Karpas-422 (cell line): ENCODE measurements at regions not wholly inside any gene's neighbourhood (a gene's known extent, or its start where the extent isn't known, plus 50 kb on each side); places are given as distances from the start of the nearest gene placed in this dataset.

Source experiments
- DNase-seq: peaks from one replicate; pipeline ENCODE4 v3.0.0-alpha.2; 2015
- H2AFZ ChIP-seq: fragments of 200-600 bp; sonication (generic); 2 replicates; pipeline ENCODE4 v1.6.1; 2014; ENCODE audit warnings: antibody characterized with exemption, low read length, mixed read lengths
- H3K27ac ChIP-seq: fragments of 200-600 bp; sonication (generic); 2 replicates; pipeline ENCODE4 v1.5.1; 2014; ENCODE audit warnings: mild to moderate bottlenecking, low read length, moderate library complexity
- H3K27me3 ChIP-seq: fragments of 200-600 bp; sonication (generic); 2 replicates; pipeline ENCODE4 v1.6.1; 2014; ENCODE audit warnings: low read length, mixed read lengths
- H3K36me3 ChIP-seq: fragments of 200-600 bp; sonication (generic); 2 replicates; pipeline ENCODE4 v1.6.1; 2014; ENCODE audit warnings: low read length, mixed read lengths; ENCODE audit not compliant: insufficient read depth
- H3K4me1 ChIP-seq: fragments of 200-600 bp; sonication (generic); 2 replicates; pipeline ENCODE4 v1.6.1; 2014; ENCODE audit warnings: mild to moderate bottlenecking, low read length, mixed read lengths
- H3K4me2 ChIP-seq: fragments of 200-600 bp; sonication (generic); 2 replicates; pipeline ENCODE4 v1.6.1; 2014; ENCODE audit warnings: low read length, low read depth, mild to moderate bottlenecking; ENCODE audit not compliant: poor library complexity, severe bottlenecking
- H3K4me3 ChIP-seq: fragments of 200-600 bp; sonication (generic); 2 replicates; pipeline ENCODE4 v1.5.1; 2014; ENCODE audit warnings: mild to moderate bottlenecking, antibody characterized with exemption, low read length, mixed read lengths
- H3K79me2 ChIP-seq: fragments of 200-600 bp; sonication (generic); 2 replicates; pipeline ENCODE4 v1.6.1; 2014; ENCODE audit warnings: mild to moderate bottlenecking, low read length, mixed read lengths
- H3K9ac ChIP-seq: fragments of 200-600 bp; sonication (generic); 2 replicates; pipeline ENCODE4 v1.6.0; 2014; ENCODE audit warnings: low read length
- H3K9me2 ChIP-seq: fragments of 200-600 bp; sonication (generic), shearing (Covaris generic); replicated peaks from 2 replicates; pipeline ENCODE4 v1.6.0; 2014; ENCODE audit warnings: mild to moderate bottlenecking, low read length, moderate library complexity; ENCODE audit not compliant: insufficient read depth
- H3K9me3 ChIP-seq: fragments of 300-700, 200-600 bp; sonication (generic); 2 replicates; pipeline ENCODE4 v1.6.1; 2014; ENCODE audit warnings: low read length, mixed read lengths
- H4K20me1 ChIP-seq: fragments of 200-600 bp; sonication (generic); 2 replicates; pipeline ENCODE4 v1.6.1; 2014; ENCODE audit warnings: mild to moderate bottlenecking, antibody characterized with exemption, low read length, low read depth; ENCODE audit not compliant: insufficient read depth

DNA sequence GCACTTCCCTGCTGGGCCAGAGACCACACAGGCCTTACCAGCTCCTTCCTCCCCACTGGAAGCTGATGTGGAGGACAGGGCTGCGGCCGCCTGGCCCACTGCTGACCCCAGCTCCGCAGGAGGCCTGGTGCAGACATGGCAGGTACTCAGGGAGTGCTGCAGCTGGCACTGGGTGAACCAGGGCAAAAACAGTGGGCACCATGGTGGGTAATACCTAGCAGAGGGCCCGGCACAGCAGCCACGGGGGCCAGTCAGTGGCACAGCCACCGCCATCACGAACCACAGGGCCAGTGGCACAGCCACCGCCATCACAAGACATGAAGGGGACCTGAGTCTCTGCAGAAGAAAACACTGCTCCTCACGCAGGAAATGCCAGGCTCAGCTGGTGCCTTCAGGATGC is 152.6 kb upstream of the PPP2R2D start:
- Histone ChIP-seq H3K9me3 (no peaks in the 10 kb centered on the region), H4K20me1 (no peaks in the 10 kb centered on the region), H3K79me2 (no peaks in the 10 kb centered on the region), H3K4me1 (no peaks in the 10 kb centered on the region), H3K9me2 (no peaks in the 10 kb centered on the region), H2AFZ (no peak overlapping the region), H3K9ac (no peak overlapping the region), H3K27ac (no peak overlapping the region), H3K36me3 (no peaks in the 10 kb centered on the region), H3K4me3 (no peak overlapping the region), H3K4me2 (no peak overlapping the region), H3K27me3 (no peaks in the 10 kb centered on the region)
- DNase-seq = no peak

- Histone ChIP-seq H3K27ac (no peak overlapping the region), H4K20me1 (no peaks in the 10 kb centered on the region), H3K4me1 (no peaks in the 10 kb centered on the region), H3K4me3 (no peak overlapping the region), H3K9ac (no peak overlapping the region), H3K9me3 (no peaks in the 10 kb centered on the region), H3K79me2 (no peaks in the 10 kb centered on the region), H3K9me2 (no peaks in the 10 kb centered on the region), H3K36me3 (no peaks in the 10 kb centered on the region), H2AFZ (no peak overlapping the region), H3K27me3 (no peaks in the 10 kb centered on the region), H3K4me2 (no peak overlapping the region)
- DNase-seq = no peak
Measured at GRCh38 chr10:131748831-131749766, 151.7 kb upstream of the PPP2R2D start.

DNA sequence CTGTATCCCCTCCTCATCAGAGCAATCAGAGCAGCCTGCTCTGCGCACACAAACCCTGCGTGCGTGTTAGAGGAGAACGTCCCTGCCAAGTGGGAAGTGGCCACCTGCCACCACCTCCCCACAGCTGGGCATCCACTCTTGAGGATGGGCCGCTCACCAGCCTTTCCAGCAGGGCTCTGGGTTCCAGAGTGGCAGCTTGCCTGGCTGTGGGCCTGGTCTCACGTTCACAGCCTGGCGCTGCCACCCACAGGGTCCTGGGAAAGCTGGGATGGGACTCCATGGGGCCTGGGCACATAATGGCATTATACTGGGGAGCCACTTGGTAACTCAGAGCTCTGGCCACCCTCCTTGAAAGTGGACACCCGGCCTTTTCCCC is 151.1 kb upstream of the PPP2R2D start:
- H3K79me2 ChIP-seq = no peaks in the 10 kb centered on the region
- H3K4me1 ChIP-seq = no peaks in the 10 kb centered on the region
- DNase-seq = no peak
- no peaks in the 10 kb centered on the region for H3K27me3 ChIP-seq
- no peaks in the 10 kb centered on the region for H4K20me1 ChIP-seq
- H3K4me2 ChIP-seq = no peak overlapping the region
- no peak overlapping the region for H3K9ac ChIP-seq
- H2AFZ ChIP-seq = no peak overlapping the region
- H3K9me2 ChIP-seq = no peaks in the 10 kb centered on the region
- no peak overlapping the region for H3K4me3 ChIP-seq
- H3K36me3 ChIP-seq = no peaks in the 10 kb centered on the region
- H3K9me3 ChIP-seq = no peaks in the 10 kb centered on the region
- no peak overlapping the region for H3K27ac ChIP-seq

- Histone ChIP-seq H3K9me3 (no peaks in the 10 kb centered on the region), H3K36me3 (no peaks in the 10 kb centered on the region), H3K79me2 (no peaks in the 10 kb centered on the region), H3K27me3 (no peaks in the 10 kb centered on the region), H3K4me2 (no peak overlapping the region), H3K4me3 (no peak overlapping the region), H3K4me1 (no peaks in the 10 kb centered on the region), H3K27ac (no peak overlapping the region), H2AFZ (no peak overlapping the region), H3K9ac (no peak overlapping the region), H3K9me2 (no peaks in the 10 kb centered on the region), H4K20me1 (no peaks in the 10 kb centered on the region)
- no peak for DNase-seq
Measured at GRCh38 chr10:131750171-131750895, 150.5 kb upstream of the PPP2R2D start.

DNA sequence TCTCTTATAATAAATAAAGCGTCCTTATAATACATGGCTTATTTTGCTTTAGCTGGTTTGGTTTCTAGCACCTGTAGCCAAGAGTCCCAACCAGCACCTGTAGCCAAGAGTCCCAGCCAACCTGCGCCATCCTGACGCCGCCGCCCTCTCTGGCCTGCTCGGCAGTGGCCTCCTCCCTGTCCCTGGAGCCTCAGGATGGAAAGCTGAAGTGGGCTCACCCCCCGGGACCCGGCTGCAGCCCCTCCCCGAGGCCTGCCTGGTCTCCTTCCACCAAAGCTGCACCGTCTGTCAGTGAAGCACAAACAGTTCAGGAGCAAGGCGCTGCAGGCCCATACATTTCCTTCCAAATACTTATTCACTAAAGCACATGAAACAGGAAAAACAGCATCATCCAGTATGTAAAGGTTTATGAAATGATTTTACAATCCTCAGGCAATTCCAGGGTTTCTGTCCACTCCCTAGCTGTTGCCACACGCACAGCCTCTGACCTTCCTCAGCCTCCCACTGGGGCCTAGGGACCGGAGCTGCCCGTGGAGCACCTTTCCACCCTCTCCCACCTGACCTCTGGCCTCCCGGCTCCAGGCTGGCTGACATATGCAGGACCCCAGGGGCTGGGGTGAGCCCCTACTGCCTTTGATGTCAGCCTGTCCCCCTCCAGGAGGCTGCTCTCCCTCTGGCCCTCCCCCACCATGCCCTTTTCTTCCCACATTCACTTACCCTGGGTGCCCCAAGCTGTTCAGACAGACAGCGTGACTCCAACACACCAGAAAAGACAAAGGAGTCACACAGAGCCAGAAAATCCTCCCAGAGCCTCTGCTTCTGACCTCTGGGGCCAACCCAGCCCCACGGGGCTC is 149.6 kb upstream of the PPP2R2D start:
- no peak for DNase-seq
- Histone ChIP-seq H3K79me2 (no peaks in the 10 kb centered on the region), H3K9me3 (no peaks in the 10 kb centered on the region), H3K9ac (no peak overlapping the region), H3K9me2 (no peaks in the 10 kb centered on the region), H3K27me3 (no peaks in the 10 kb centered on the region), H2AFZ (no peak overlapping the region), H3K4me3 (no peak overlapping the region), H3K36me3 (no peaks in the 10 kb centered on the region), H4K20me1 (no peaks in the 10 kb centered on the region), H3K27ac (no peak overlapping the region), H3K4me2 (no peak overlapping the region), H3K4me1 (no peaks in the 10 kb centered on the region)

- H3K4me3 ChIP-seq = no peak overlapping the region
- no peaks in the 10 kb centered on the region for H3K27me3 ChIP-seq
- no peak overlapping the region for H3K9ac ChIP-seq
- no peak overlapping the region for H3K4me2 ChIP-seq
- no peak overlapping the region for H2AFZ ChIP-seq
- no peak overlapping the region for H3K27ac ChIP-seq
- H3K79me2 ChIP-seq = no peaks in the 10 kb centered on the region
- DNase-seq = no peak
- no peaks in the 10 kb centered on the region for H3K36me3 ChIP-seq
- no peaks in the 10 kb centered on the region for H3K9me3 ChIP-seq
- no peaks in the 10 kb centered on the region for H3K4me1 ChIP-seq
- no peaks in the 10 kb centered on the region for H4K20me1 ChIP-seq
- H3K9me2 ChIP-seq = no peaks in the 10 kb centered on the region
Measured at GRCh38 chr10:131751827-131752775, 148.7 kb upstream of the PPP2R2D start.

- H3K27me3 ChIP-seq = no peaks in the 10 kb centered on the region
- H3K36me3 ChIP-seq = no peaks in the 10 kb centered on the region
- H3K4me2 ChIP-seq = no peak overlapping the region
- H2AFZ ChIP-seq = no peak overlapping the region
- no peaks in the 10 kb centered on the region for H3K9me3 ChIP-seq
- no peaks in the 10 kb centered on the region for H3K4me1 ChIP-seq
- H3K9me2 ChIP-seq = no peaks in the 10 kb centered on the region
- H3K4me3 ChIP-seq = no peak overlapping the region
- H3K79me2 ChIP-seq = no peaks in the 10 kb centered on the region
- H4K20me1 ChIP-seq = no peaks in the 10 kb centered on the region
- no peak for DNase-seq
- no peak overlapping the region for H3K9ac ChIP-seq
- no peak overlapping the region for H3K27ac ChIP-seq
Measured at GRCh38 chr10:131753336-131753735, 147.5 kb upstream of the PPP2R2D start.
